ENCODE measurements at regions not wholly inside any gene's neighbourhood (a gene's known extent, or its start where the extent isn't known, plus 50 kb on each side); places are given as distances from the start of the nearest gene placed in this dataset.

GRCh38 chr10:118407026-118407425, 64.9 kb upstream of the FAM204A start:
- no peak for ATAC-seq
- DNase-seq, result no peak
- H3K4me3 ChIP-seq, result no peak overlapping the region
- TF ChIP-seq, protein P1, sequence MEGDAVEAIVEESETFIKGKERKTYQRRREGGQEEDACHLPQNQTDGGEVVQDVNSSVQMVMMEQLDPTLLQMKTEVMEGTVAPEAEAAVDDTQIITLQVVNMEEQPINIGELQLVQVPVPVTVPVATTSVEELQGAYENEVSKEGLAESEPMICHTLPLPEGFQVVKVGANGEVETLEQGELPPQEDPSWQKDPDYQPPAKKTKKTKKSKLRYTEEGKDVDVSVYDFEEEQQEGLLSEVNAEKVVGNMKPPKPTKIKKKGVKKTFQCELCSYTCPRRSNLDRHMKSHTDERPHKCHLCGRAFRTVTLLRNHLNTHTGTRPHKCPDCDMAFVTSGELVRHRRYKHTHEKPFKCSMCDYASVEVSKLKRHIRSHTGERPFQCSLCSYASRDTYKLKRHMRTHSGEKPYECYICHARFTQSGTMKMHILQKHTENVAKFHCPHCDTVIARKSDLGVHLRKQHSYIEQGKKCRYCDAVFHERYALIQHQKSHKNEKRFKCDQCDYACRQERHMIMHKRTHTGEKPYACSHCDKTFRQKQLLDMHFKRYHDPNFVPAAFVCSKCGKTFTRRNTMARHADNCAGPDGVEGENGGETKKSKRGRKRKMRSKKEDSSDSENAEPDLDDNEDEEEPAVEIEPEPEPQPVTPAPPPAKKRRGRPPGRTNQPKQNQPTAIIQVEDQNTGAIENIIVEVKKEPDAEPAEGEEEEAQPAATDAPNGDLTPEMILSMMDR (IDR thresholded peaks at IDR 0.05), result no peak
- H3K36me3 ChIP-seq (ENCODE audit: insufficient read depth in 1 of 2, low read depth in 1 of 2), result no peaks in the 10 kb centered on the region
- no peak overlapping the region for H3K27ac ChIP-seq
- H3K4me1 ChIP-seq, result no peaks in the 10 kb centered on the region
- intact Hi-C loops (cut with DNase I), result no loop called here
- H3K27me3 ChIP-seq (ENCODE audit: insufficient read depth in 3 of 3, low read length in 2 of 3), result peaks cover 0 to 4% (median 3%) of the 10 kb centered on the region in 3 donors
- H3K9me3 ChIP-seq, result no peaks in the 10 kb centered on the region

- H3K27me3 ChIP-seq (ENCODE audit: insufficient read depth in 3 of 3, low read length in 2 of 3), result peaks cover 0 to 4% (median 3%) of the 10 kb centered on the region in 3 donors
- no peak for ATAC-seq
Observed at GRCh38 chr10:118405928-118406327, 63.8 kb upstream of the FAM204A start.

GRCh38 chr10:118403967-118404366, 61.8 kb upstream of the FAM204A start:
- Histone ChIP-seq H3K4me3 (no peak overlapping the region), H3K4me1 (no peaks in the 10 kb centered on the region), H3K27ac (no peak overlapping the region), H3K9me3 (no peaks in the 10 kb centered on the region), H3K36me3 (ENCODE audit: insufficient read depth in 1 of 2, low read depth in 1 of 2) (no peaks in the 10 kb centered on the region), H3K27me3 (ENCODE audit: insufficient read depth in 3 of 3, low read length in 2 of 3) (peaks cover 0 to 4% (median 0%) of the 10 kb centered on the region in 3 donors)
- intact Hi-C loops (cut with DNase I), result no loop called here
- DNase-seq (no peak), ATAC-seq (no peak)
- TF ChIP-seq, protein P1 (IDR thresholded peaks at IDR 0.05), result no peak
- WGBS, 3 donors, result 83 to 88% (median 84%) methylated on average over 3 of the region's 3 CpGs

More at GRCh38 chr10:118405928-118406327, 63.8 kb upstream of the FAM204A start:
- no peak overlapping the region for H3K27ac ChIP-seq
- H3K4me1 ChIP-seq, result no peaks in the 10 kb centered on the region
- 40 to 48% (median 46%) methylated on average over 3 of the region's 3 CpGs for WGBS, 3 donors
- DNase-seq, result no peak
- H3K36me3 ChIP-seq (ENCODE audit: insufficient read depth in 1 of 2, low read depth in 1 of 2), result no peaks in the 10 kb centered on the region
- no peaks in the 10 kb centered on the region for H3K9me3 ChIP-seq
- H3K4me3 ChIP-seq, result no peak overlapping the region
- intact Hi-C loops (cut with DNase I), result no loop called here
- TF ChIP-seq, protein P1 (IDR thresholded peaks at IDR 0.05), result no peak

DNA sequence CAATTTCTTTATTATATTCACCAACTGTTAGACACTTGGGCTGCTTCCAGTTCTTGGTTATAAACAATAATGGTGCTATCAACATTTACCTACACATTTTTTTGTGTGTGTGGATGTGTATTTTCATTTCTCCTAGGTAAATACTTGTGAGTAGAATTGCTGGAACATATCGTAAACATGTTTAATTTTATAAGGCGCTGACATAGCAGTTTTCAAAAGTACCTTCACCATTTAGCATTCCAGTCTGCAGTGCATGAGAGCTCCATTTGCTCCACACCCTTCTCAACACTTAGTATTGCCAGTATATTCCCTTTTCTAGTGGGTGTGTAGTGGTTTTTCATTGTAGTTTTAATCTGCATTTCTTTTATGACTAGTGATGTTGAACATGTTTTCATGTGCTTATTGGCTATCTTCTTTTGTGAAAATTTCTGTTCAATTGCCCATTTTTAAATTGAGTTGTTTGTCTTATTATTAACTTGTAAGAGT, 59.6 kb upstream of the FAM204A start:
- no peak for ATAC-seq
- WGBS, 3 donors, result 94 to 98% (median 95%) methylated on average over 2 of the region's 2 CpGs
- no peaks in the 10 kb centered on the region for H3K4me1 ChIP-seq
- intact Hi-C loops (cut with DNase I), result no loop called here
- H3K4me3 ChIP-seq, result no peak overlapping the region
- TF ChIP-seq, protein P1 (IDR thresholded peaks at IDR 0.05), result no peak
- no peak overlapping the region for H3K27ac ChIP-seq
- no peaks in the 10 kb centered on the region for H3K36me3 ChIP-seq (ENCODE audit: insufficient read depth in 1 of 2, low read depth in 1 of 2)
- H3K27me3 ChIP-seq (ENCODE audit: insufficient read depth in 3 of 3, low read length in 2 of 3), result peaks cover 0 to 4% (median 0%) of the 10 kb centered on the region in 3 donors
- no peaks in the 10 kb centered on the region for H3K9me3 ChIP-seq
- DNase-seq, result no peak

DNA sequence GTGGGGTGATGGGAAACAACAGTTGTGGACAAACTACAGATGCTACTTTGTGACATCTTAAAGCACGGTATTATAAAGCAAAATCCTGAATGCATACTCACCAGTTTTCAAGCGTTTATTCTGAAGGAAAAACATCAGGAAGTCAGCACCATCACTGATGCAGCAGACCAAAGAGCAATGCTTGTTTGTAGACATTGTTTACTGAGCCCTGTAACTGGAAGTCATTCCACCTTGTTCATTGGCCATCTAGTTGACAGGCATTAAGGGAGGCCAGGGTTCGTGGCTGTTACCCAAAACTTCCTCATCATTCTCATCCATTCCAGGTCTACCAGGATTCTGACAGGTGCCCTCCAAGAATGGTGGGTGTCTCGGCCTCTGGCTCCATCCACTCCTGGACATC, 55.3 kb upstream of the FAM204A start:
- Histone ChIP-seq H3K4me1 (no peaks in the 10 kb centered on the region), H3K36me3 (ENCODE audit: insufficient read depth in 1 of 2, low read depth in 1 of 2) (no peaks in the 10 kb centered on the region), H3K9me3 (no peaks in the 10 kb centered on the region), H3K27ac (no peak overlapping the region), H3K4me3 (no peak overlapping the region), H3K27me3 (ENCODE audit: insufficient read depth in 3 of 3, low read length in 2 of 3) (no peaks in the 10 kb centered on the region)
- intact Hi-C loops (cut with DNase I), result no loop called here
- TF ChIP-seq, protein P1 (IDR thresholded peaks at IDR 0.05), result no peak
- 84 to 89% (median 85%) methylated on average over 4 of the region's 4 CpGs for WGBS, 3 donors
- DNase-seq (no peak), ATAC-seq (no peak)

All from psoas muscle (tissue), 7 donors.